ENCODE measurements at regions not wholly inside any gene's neighbourhood (a gene's known extent, or its start where the extent isn't known, plus 50 kb on each side); places are given as distances from the start of the nearest gene placed in this dataset.

DNA sequence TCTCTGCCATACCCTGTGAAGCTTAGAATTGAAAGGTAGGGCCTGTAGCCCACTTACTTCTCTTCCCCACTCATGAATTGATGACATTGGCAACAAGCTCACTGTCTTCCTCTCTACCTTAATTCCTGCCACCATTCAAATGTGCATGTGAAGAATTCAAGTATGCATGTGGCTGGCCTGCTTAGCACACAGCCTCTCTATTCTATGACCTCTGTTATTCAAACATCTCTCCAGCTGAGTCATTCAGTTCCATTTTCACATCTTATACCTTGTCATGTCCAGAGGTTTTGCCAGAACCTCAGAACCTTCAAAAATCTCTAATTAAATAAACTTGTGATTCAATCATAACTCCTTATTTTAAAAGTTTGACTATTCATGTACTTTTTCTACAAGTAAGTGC is 114.7 kb upstream of the MAN2A1 start:
- Histone ChIP-seq H3K4me2 (ENCODE audit: low read length) (no peak overlapping the region), H3K9me2 (replicated peaks; ENCODE audit: low read length) (no peaks in the 10 kb centered on the region), H3K9me3 (ENCODE audit: low read length) (no peaks in the 10 kb centered on the region), H3K36me3 (ENCODE audit: low read depth, low read length) (no peaks in the 10 kb centered on the region), H2AFZ (ENCODE audit: low read length) (no peak overlapping the region), H4K20me1 (ENCODE audit: low read length) (no peaks in the 10 kb centered on the region), H3K79me2 (ENCODE audit: low read length) (no peaks in the 10 kb centered on the region), H3K4me1 (ENCODE audit: insufficient read depth, low read length) (no peaks in the 10 kb centered on the region), H3F3A (ENCODE audit: low read length, unreplicated experiment) (no peaks in the 10 kb centered on the region), H3K27me3 (ENCODE audit: low read length) (no peaks in the 10 kb centered on the region), H3K4me3 (ENCODE audit: low read length) (no peak overlapping the region), H3K9ac (ENCODE audit: low read length) (no peak overlapping the region), H3K27ac (ENCODE audit: low read length) (no peak overlapping the region)
- POLR2A ChIA-PET (ENCODE audit: unreplicated experiment): no interaction called here
- BruUV-seq (replicated peaks): no TSS peak
- TF ChIP-seq EZH2 (IDR thresholded peaks at IDR 0.05; ENCODE audit: low read length, unreplicated experiment): no peak
- CTCF ChIA-PET: no interaction called here
- ATAC-seq (no peak), DNase-seq (no peak)
- intact Hi-C loops (cut with micrococcal nuclease): no loop called here

DNA sequence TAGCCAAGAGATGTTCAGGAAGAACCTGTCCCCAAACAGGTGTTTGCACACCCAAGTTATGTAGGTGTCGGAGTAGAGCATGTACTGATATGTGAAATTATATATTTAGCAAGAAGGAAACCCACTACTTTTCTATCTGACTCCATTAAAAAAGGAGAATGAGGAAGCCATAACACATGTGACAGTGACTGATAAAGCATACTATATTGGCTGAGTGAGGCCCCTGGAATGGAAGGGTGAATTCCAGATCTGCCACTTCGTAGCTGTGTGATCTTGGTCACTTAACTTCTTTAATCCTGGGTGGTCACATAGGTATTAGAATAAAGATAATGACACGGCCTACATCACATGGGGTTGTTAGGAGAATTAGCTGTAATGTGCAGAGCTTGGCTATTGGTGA is 116.0 kb upstream of the MAN2A1 start:
- no peak overlapping the region for H3K4me2 ChIP-seq (ENCODE audit: low read length)
- no peaks in the 10 kb centered on the region for H3K9me3 ChIP-seq (ENCODE audit: low read length)
- no peak overlapping the region for H3K9ac ChIP-seq (ENCODE audit: low read length)
- H3K27ac ChIP-seq (ENCODE audit: low read length): no peak overlapping the region
- H3F3A ChIP-seq (ENCODE audit: low read length, unreplicated experiment): no peaks in the 10 kb centered on the region
- no peaks in the 10 kb centered on the region for H3K4me1 ChIP-seq (ENCODE audit: insufficient read depth, low read length)
- no peak overlapping the region for H3K4me3 ChIP-seq (ENCODE audit: low read length)
- intact Hi-C loops (cut with micrococcal nuclease): no loop called here
- no peaks in the 10 kb centered on the region for H3K79me2 ChIP-seq (ENCODE audit: low read length)
- DNase-seq (no peak), ATAC-seq (no peak)
- H3K9me2 ChIP-seq (replicated peaks; ENCODE audit: low read length): no peaks in the 10 kb centered on the region
- ChIA-PET POLR2A (ENCODE audit: unreplicated experiment) (no interaction called here), CTCF (no interaction called here)
- no peaks in the 10 kb centered on the region for H3K27me3 ChIP-seq (ENCODE audit: low read length)
- TF ChIP-seq, protein P1, sequence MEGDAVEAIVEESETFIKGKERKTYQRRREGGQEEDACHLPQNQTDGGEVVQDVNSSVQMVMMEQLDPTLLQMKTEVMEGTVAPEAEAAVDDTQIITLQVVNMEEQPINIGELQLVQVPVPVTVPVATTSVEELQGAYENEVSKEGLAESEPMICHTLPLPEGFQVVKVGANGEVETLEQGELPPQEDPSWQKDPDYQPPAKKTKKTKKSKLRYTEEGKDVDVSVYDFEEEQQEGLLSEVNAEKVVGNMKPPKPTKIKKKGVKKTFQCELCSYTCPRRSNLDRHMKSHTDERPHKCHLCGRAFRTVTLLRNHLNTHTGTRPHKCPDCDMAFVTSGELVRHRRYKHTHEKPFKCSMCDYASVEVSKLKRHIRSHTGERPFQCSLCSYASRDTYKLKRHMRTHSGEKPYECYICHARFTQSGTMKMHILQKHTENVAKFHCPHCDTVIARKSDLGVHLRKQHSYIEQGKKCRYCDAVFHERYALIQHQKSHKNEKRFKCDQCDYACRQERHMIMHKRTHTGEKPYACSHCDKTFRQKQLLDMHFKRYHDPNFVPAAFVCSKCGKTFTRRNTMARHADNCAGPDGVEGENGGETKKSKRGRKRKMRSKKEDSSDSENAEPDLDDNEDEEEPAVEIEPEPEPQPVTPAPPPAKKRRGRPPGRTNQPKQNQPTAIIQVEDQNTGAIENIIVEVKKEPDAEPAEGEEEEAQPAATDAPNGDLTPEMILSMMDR (conservative IDR thresholded peaks at IDR 0.05; ENCODE audit: low read depth, low read length): no peak
- TF ChIP-seq EZH2phosphoT487 (IDR thresholded peaks at IDR 0.05; ENCODE audit: borderline replicate concordance, low read length) (no peak), EZH2 (IDR thresholded peaks at IDR 0.05; ENCODE audit: low read length, unreplicated experiment) (no peak)
- no peak overlapping the region for H2AFZ ChIP-seq (ENCODE audit: low read length)
- BruUV-seq (replicated peaks): no TSS peak
- no peaks in the 10 kb centered on the region for H3K36me3 ChIP-seq (ENCODE audit: low read depth, low read length)
- no peaks in the 10 kb centered on the region for H4K20me1 ChIP-seq (ENCODE audit: low read length)

DNA sequence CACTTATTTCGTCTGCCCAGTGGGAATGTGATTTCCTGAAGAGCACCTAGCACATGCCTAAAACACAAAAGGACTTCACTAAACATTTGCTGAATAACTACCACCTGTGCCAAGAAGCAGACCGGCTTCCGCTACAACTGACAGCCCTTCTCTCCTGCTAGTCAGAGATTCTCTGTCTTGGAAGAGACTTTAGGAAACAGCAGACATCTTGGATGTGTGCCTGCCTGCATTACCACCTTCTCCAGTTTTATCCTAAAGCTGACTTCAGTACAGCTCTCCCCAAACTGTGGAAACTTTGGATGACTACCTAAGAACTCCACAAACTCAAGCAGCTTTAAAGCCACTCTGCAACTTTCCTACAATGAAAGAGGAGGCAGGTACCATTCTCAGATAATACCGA is 116.5 kb upstream of the MAN2A1 start:
- Histone ChIP-seq H3K4me1 (ENCODE audit: insufficient read depth, low read length) (no peaks in the 10 kb centered on the region), H4K20me1 (ENCODE audit: low read length) (no peaks in the 10 kb centered on the region), H3K27ac (ENCODE audit: low read length) (no peak overlapping the region), H3K9ac (ENCODE audit: low read length) (no peak overlapping the region), H3K4me3 (ENCODE audit: low read length) (no peak overlapping the region), H3K27me3 (ENCODE audit: low read length) (no peaks in the 10 kb centered on the region), H3F3A (ENCODE audit: low read length, unreplicated experiment) (no peaks in the 10 kb centered on the region), H3K9me3 (ENCODE audit: low read length) (no peaks in the 10 kb centered on the region), H2AFZ (ENCODE audit: low read length) (no peak overlapping the region), H3K36me3 (ENCODE audit: low read depth, low read length) (no peaks in the 10 kb centered on the region), H3K9me2 (replicated peaks; ENCODE audit: low read length) (no peaks in the 10 kb centered on the region), H3K79me2 (ENCODE audit: low read length) (no peaks in the 10 kb centered on the region), H3K4me2 (ENCODE audit: low read length) (no peak overlapping the region)
- intact Hi-C loops (cut with micrococcal nuclease): no loop called here
- no peak for TF ChIP-seq EZH2phosphoT487 (IDR thresholded peaks at IDR 0.05; ENCODE audit: borderline replicate concordance, low read length)
- TF ChIP-seq, protein P1 (conservative IDR thresholded peaks at IDR 0.05; ENCODE audit: low read depth, low read length): no peak
- TF ChIP-seq EZH2 (IDR thresholded peaks at IDR 0.05; ENCODE audit: low read length, unreplicated experiment): no peak
- DNase-seq (no peak), ATAC-seq (no peak)
- ChIA-PET POLR2A (ENCODE audit: unreplicated experiment) (no interaction called here), CTCF (no interaction called here)
- no TSS peak for BruUV-seq (replicated peaks)

Data from PC-3 (cell line).